Parathyroid adenoma (tissue), 2 donors: ENCODE measurements at regions not wholly inside any gene's neighbourhood (a gene's known extent, or its start where the extent isn't known, plus 50 kb on each side); places are given as distances from the start of the nearest gene placed in this dataset.

Experiments used
- H2AFZ ChIP-seq: fragments of 300-600 bp; sonication (generic); one replicate; pipeline ENCODE4 v1.7.0; 2017; ENCODE audit warnings: antibody characterized with exemption, mild to moderate bottlenecking
- H3K27ac ChIP-seq: fragments of 300-600 bp; sonication (generic); one replicate; pipeline ENCODE4 v1.7.0; 2017
- H3K27me3 ChIP-seq: fragments of 300-600 bp; sonication (generic); one replicate; pipeline ENCODE4 v1.7.0; 2017; ENCODE audit warnings: low read length; ENCODE audit not compliant: control insufficient read depth, insufficient read depth
- H3K36me3 ChIP-seq: fragments of 300-600 bp; sonication (generic); one replicate; pipeline ENCODE4 v1.7.0; 2017; ENCODE audit warnings: low read length; ENCODE audit not compliant: control insufficient read depth, insufficient read depth
- H3K4me1 ChIP-seq: fragments of 300-600 bp; sonication (generic); one replicate; pipeline ENCODE4 v1.7.0; 2017; ENCODE audit warnings: control low read depth
- H3K4me2 ChIP-seq: fragments of 300-600 bp; sonication (generic); one replicate; pipeline ENCODE4 v1.7.0; 2017; ENCODE audit warnings: low read length
- H3K4me3 ChIP-seq: fragments of 300-600 bp; sonication (generic); one replicate; pipeline ENCODE4 v1.7.0; 2017; ENCODE audit warnings: low read depth, low read length
- H3K79me2 ChIP-seq: fragments of 300-600 bp; sonication (generic); one replicate; pipeline ENCODE4 v1.7.0; 2017; ENCODE audit warnings: control low read depth
- H3K9ac ChIP-seq: fragments of 300-600 bp; sonication (generic); one replicate; pipeline ENCODE4 v1.7.0; 2017; ENCODE audit warnings: mild to moderate bottlenecking
- H3K9me3 ChIP-seq: fragments of 300-600 bp; sonication (generic); one replicate; pipeline ENCODE4 v1.7.0; 2017; ENCODE audit warnings: low read length; ENCODE audit not compliant: control insufficient read depth
- TF ChIP-seq, protein P1 (sequence below): fragments of 300-600 bp; sonication (generic); IDR thresholded peaks from one replicate; pipeline ENCODE4 v1.7.0; 2017; ENCODE audit warnings: antibody characterized with exemption, mild to moderate bottlenecking
- donor health status: primary hyperparathyroidism.

- Histone ChIP-seq H3K9ac (no peak overlapping the region), H3K36me3 (no peaks in the 10 kb centered on the region), H3K4me1 (peaks cover 7% of the 10 kb centered on the region), H3K27ac (peak overlapping the region; percentile 85), H3K9me3 (no peaks in the 10 kb centered on the region), H3K4me2 (no peak overlapping the region), H2AFZ (no peak overlapping the region), H3K27me3 (no peaks in the 10 kb centered on the region), H3K4me3 (no peak overlapping the region), H3K79me2 (no peaks in the 10 kb centered on the region)
- TF ChIP-seq, protein P1, sequence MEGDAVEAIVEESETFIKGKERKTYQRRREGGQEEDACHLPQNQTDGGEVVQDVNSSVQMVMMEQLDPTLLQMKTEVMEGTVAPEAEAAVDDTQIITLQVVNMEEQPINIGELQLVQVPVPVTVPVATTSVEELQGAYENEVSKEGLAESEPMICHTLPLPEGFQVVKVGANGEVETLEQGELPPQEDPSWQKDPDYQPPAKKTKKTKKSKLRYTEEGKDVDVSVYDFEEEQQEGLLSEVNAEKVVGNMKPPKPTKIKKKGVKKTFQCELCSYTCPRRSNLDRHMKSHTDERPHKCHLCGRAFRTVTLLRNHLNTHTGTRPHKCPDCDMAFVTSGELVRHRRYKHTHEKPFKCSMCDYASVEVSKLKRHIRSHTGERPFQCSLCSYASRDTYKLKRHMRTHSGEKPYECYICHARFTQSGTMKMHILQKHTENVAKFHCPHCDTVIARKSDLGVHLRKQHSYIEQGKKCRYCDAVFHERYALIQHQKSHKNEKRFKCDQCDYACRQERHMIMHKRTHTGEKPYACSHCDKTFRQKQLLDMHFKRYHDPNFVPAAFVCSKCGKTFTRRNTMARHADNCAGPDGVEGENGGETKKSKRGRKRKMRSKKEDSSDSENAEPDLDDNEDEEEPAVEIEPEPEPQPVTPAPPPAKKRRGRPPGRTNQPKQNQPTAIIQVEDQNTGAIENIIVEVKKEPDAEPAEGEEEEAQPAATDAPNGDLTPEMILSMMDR = no peak
Observed at GRCh38 chr4:72901553-72901952, 168.0 kb downstream of the COX18 start.

DNA sequence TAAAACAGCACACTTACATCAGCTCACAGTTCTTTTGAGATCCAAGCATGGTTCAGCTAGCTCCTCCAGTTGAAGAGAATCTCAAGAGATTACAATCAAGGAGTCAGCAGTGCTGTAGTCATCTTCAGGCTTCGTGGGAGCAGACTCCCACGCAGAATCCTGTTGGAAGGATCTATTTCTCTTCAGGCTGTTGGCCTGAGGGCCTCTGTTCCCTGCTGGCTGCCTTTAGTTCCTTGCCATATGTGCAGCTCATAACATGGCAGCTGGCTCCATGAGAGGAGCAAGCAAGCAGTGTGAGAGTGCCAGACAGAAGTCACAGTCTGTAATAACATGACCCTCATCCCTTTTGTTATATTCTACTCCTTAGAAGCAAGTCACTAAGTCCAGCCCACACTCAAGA lies 168.6 kb downstream of the COX18 start:
- Histone ChIP-seq H3K4me3 (no peak overlapping the region), H3K4me1 (peaks cover 7% of the 10 kb centered on the region), H3K27ac (peak overlapping the region; percentile 85), H3K9ac (no peak overlapping the region), H3K27me3 (no peaks in the 10 kb centered on the region), H3K36me3 (no peaks in the 10 kb centered on the region), H3K4me2 (no peak overlapping the region), H3K79me2 (no peaks in the 10 kb centered on the region), H3K9me3 (no peaks in the 10 kb centered on the region), H2AFZ (peak overlapping the region; percentile 66)
- TF ChIP-seq, protein P1 = no peak

- Histone ChIP-seq H3K4me2 (peak overlapping the region; percentile 50), H2AFZ (peak overlapping the region; percentile 50), H3K27me3 (no peaks in the 10 kb centered on the region), H3K27ac (peak overlapping the region; percentile 85), H3K4me3 (no peak overlapping the region), H3K9me3 (no peaks in the 10 kb centered on the region), H3K4me1 (peaks cover 13% of the 10 kb centered on the region), H3K9ac (no peak overlapping the region), H3K36me3 (no peaks in the 10 kb centered on the region), H3K79me2 (no peaks in the 10 kb centered on the region)
- TF ChIP-seq, protein P1 = no peak
Observed at GRCh38 chr4:72899621-72900020, 169.9 kb downstream of the COX18 start.

DNA sequence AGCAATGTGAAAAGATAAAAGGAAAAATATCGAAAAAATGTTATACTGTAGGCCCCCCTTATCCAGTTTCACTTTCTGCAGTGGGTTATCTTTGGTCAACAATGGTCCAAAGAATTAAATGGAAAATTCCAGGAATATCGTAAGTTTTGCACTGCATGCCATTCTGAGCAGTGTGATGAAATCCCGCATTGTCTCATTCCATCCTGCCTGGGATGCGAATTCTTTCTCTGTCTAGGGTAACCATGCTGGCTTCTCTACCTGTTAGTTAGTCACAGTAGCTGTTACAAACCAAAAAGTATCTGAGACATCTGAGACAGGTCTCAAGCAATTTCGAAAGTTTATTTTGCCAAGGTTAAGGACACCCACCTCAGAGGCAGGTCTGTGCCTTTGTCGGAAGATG lies 170.3 kb downstream of the COX18 start:
- no peaks in the 10 kb centered on the region for H3K79me2 ChIP-seq
- TF ChIP-seq, protein P1 = no peak
- H3K4me1 ChIP-seq = peaks cover 13% of the 10 kb centered on the region
- peak overlapping the region; percentile 85 for H3K27ac ChIP-seq
- no peak overlapping the region for H3K9ac ChIP-seq
- H2AFZ ChIP-seq = peak overlapping the region; percentile 50
- H3K9me3 ChIP-seq = no peaks in the 10 kb centered on the region
- H3K4me3 ChIP-seq = no peak overlapping the region
- no peaks in the 10 kb centered on the region for H3K27me3 ChIP-seq
- no peaks in the 10 kb centered on the region for H3K36me3 ChIP-seq
- peak overlapping the region; percentile 50 for H3K4me2 ChIP-seq

DNA sequence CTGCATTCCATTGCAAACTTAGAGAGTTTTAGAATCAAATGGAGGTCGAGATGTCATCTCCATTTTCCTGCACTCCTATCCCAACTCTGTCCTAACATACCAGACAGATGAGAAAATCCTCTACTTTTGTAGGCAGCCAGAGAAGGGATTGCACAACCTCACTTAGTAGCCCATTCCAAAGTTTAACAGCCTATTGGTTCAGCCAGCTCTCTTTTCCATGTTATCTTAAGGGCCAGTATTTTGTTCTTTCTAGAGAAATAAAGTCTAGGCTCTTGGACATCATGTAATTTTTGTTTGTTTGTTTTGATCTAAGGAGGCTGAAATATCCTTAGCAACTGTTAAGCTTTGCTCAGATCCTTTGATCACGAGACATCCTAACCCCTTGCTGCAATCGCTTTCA lies 173.0 kb downstream of the COX18 start:
- no peak overlapping the region for H3K4me2 ChIP-seq
- peak overlapping the region; percentile 54 for H3K27ac ChIP-seq
- no peaks in the 10 kb centered on the region for H3K9me3 ChIP-seq
- H2AFZ ChIP-seq = peak overlapping the region; percentile 20
- peaks cover 12% of the 10 kb centered on the region for H3K4me1 ChIP-seq
- no peaks in the 10 kb centered on the region for H3K79me2 ChIP-seq
- H3K36me3 ChIP-seq = no peaks in the 10 kb centered on the region
- TF ChIP-seq, protein P1 = no peak
- H3K27me3 ChIP-seq = no peaks in the 10 kb centered on the region
- no peak overlapping the region for H3K4me3 ChIP-seq
- no peak overlapping the region for H3K9ac ChIP-seq
